AG08395 (cell line): ENCODE measurements at regions not wholly inside any gene's neighbourhood (a gene's known extent, or its start where the extent isn't known, plus 50 kb on each side); places are given as distances from the start of the nearest gene placed in this dataset.
"Not testable (repeated sequence)": the region's sequence is repeated elsewhere in the genome, so short reads cannot be mapped to it uniquely, and the experiment has no call there.

Source experiments
- DNase-seq: peaks from one replicate; pipeline ENCODE4 v3.0.0; 2012; ENCODE audit warnings: mixed read lengths, low spot score

- no peak for DNase-seq
Observed at GRCh38 chr2:111620281-111620680, 263.7 kb downstream of the ANAPC1 start.

GRCh38 chr2:111622859-111623258, 261.1 kb downstream of the ANAPC1 start:
- peak; percentile 27 for DNase-seq

GRCh38 chr2:111623380-111623779, 260.6 kb downstream of the ANAPC1 start:
- DNase-seq, result no peak

GRCh38 chr2:111624411-111625156, 259.4 kb downstream of the ANAPC1 start:
- DNase-seq, result peak; percentile 61

GRCh38 chr2:111625157-111625537, 258.8 kb downstream of the ANAPC1 start:
- not testable (repeated sequence) for DNase-seq

GRCh38 chr2:111626037-111626864, 257.7 kb downstream of the ANAPC1 start:
- no peak for DNase-seq

- no peak for DNase-seq
Observed at GRCh38 chr2:111626865-111627163, 257.2 kb downstream of the ANAPC1 start.

GRCh38 chr2:111627256-111627655, 256.7 kb downstream of the ANAPC1 start:
- no peak for DNase-seq

GRCh38 chr2:111628221-111628620, 255.8 kb downstream of the ANAPC1 start:
- DNase-seq, result no peak

GRCh38 chr2:111629983-111630382, 254.0 kb downstream of the ANAPC1 start:
- DNase-seq, result no peak

GRCh38 chr2:111632661-111633060, 251.3 kb downstream of the ANAPC1 start:
- DNase-seq, result no peak

- no peak for DNase-seq
Observed at GRCh38 chr2:111633189-111633588, 250.8 kb downstream of the ANAPC1 start.

- DNase-seq, result no peak
Observed at GRCh38 chr2:111633643-111634042, 250.3 kb downstream of the ANAPC1 start.

- no peak for DNase-seq
Observed at GRCh38 chr2:111634050-111634794, 249.8 kb downstream of the ANAPC1 start.

GRCh38 chr2:111634995-111635538, 248.9 kb downstream of the ANAPC1 start:
- no peak for DNase-seq

GRCh38 chr2:111636905-111637304, 247.1 kb downstream of the ANAPC1 start:
- DNase-seq, result no peak

GRCh38 chr2:111638274-111638877, 245.6 kb downstream of the ANAPC1 start:
- DNase-seq, result no peak

GRCh38 chr2:111640480-111640879, 243.5 kb downstream of the ANAPC1 start:
- no peak for DNase-seq

- DNase-seq, result no peak
Observed at GRCh38 chr2:111642586-111643327, 241.2 kb downstream of the ANAPC1 start.

GRCh38 chr2:111643759-111644158, 240.2 kb downstream of the ANAPC1 start:
- no peak for DNase-seq

- no peak for DNase-seq
Observed at GRCh38 chr2:111647359-111647758, 236.6 kb downstream of the ANAPC1 start.
